ENCODE measurements at regions not wholly inside any gene's neighbourhood (a gene's known extent, or its start where the extent isn't known, plus 50 kb on each side); places are given as distances from the start of the nearest gene placed in this dataset.

DNA sequence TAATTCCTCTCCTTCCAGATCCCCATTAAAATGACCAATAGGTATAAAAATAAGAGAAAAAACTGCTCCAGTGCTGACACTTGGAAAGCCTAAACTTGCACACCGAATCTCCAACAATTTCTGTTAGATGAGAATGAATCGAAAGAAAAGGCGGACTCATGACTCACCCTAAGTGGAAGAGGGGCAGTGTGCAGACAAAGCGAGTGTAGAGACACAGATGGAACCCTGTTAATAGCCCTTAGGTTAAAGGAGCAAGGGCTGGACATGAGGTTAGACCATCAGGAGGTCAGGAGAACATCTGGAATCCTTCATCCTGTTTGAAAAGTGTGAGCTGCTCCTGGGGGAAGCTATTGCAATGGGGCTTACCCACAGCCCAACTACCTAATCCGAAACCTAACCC, 103.4 kb upstream of the GLI3 start:
- peaks cover 0 to 4% (median 0%) of the 10 kb centered on the region in 3 donors for H3K9me3 Mint-ChIP-seq

GRCh38 chr7:42338916-42339540, 102.0 kb upstream of the GLI3 start:
- Mint-ChIP-seq H3K27me3 (no peaks in the 10 kb centered on the region), H3K36me3 (no peaks in the 10 kb centered on the region), H3K4me1 (no peaks in the 10 kb centered on the region), H3K27ac (no peak overlapping the region), H3K4me3 (no peak overlapping the region), H3K9me3 (peaks cover 0 to 4% (median 2%) of the 10 kb centered on the region in 3 donors)
- DNase-seq (no peak), ATAC-seq (replicated peaks in 1 of 4) (no peak)
- ChIA-PET POLR2A (no interaction called here), CTCF (interaction anchor here in 1 of 2 donors (0.6 kb wide), 1 partner anchor 25 kb away, joined by 3 read pairs; no protein-coding TSS in a partner anchor)
- Histone ChIP-seq H3K27me3 (replicated peaks in 1 of 2; ENCODE audit: control insufficient read depth in 2 of 2, extremely low read depth in 1 of 2, insufficient read depth in 2 of 2, low read length in 1 of 2) (no peaks in the 10 kb centered on the region), H3K4me1 (ENCODE audit: control insufficient read depth in 1 of 2, extremely low read depth in 1 of 2, insufficient read depth in 2 of 2, low read length in 2 of 2) (no peaks in the 10 kb centered on the region), H3K36me3 (ENCODE audit: control insufficient read depth in 2 of 2, extremely low read depth in 1 of 2, insufficient read depth in 1 of 2, low read length in 1 of 2) (no peaks in the 10 kb centered on the region), H3K9me3 (no peaks in the 10 kb centered on the region), H3K4me3 (ENCODE audit: control insufficient read depth in 1 of 2, extremely low read depth in 1 of 2, low read length in 1 of 2) (no peak overlapping the region), H3K27ac (ENCODE audit: low read length) (no peak overlapping the region)
- WGBS (ENCODE audit: insufficient coverage): no CpG with 5 or more reads among the region's 4 CpGs

More for the DNA sequence above, 103.4 kb upstream of the GLI3 start:
- Mint-ChIP-seq H3K36me3 (no peaks in the 10 kb centered on the region), H3K27ac (no peak overlapping the region), H3K27me3 (no peaks in the 10 kb centered on the region), H3K4me3 (no peak overlapping the region), H3K4me1 (no peaks in the 10 kb centered on the region)
- Histone ChIP-seq H3K36me3 (ENCODE audit: control insufficient read depth in 2 of 2, extremely low read depth in 1 of 2, insufficient read depth in 1 of 2, low read length in 1 of 2) (no peaks in the 10 kb centered on the region), H3K4me3 (ENCODE audit: control insufficient read depth in 1 of 2, extremely low read depth in 1 of 2, low read length in 1 of 2) (no peak overlapping the region), H3K27ac (ENCODE audit: low read length) (no peak overlapping the region), H3K4me1 (ENCODE audit: control insufficient read depth in 1 of 2, extremely low read depth in 1 of 2, insufficient read depth in 2 of 2, low read length in 2 of 2) (no peaks in the 10 kb centered on the region), H3K27me3 (replicated peaks in 1 of 2; ENCODE audit: control insufficient read depth in 2 of 2, extremely low read depth in 1 of 2, insufficient read depth in 2 of 2, low read length in 1 of 2) (peaks cover 0 to 4% of the 10 kb centered on the region in 2 experiments), H3K9me3 (no peaks in the 10 kb centered on the region)
- ATAC-seq (replicated peaks in 1 of 4) (no peak), DNase-seq (no peak)
- WGBS (ENCODE audit: insufficient coverage): 84% methylated on average over 4 of the region's 5 CpGs
- ChIA-PET POLR2A (no interaction called here), CTCF (no interaction called here)

- no peak for ATAC-seq (replicated peaks in 1 of 4)
- CTCF ChIA-PET: interaction anchor here in 1 of 2 donors (0.6 kb wide), 1 partner anchor 24 kb away, joined by 3 read pairs; no protein-coding TSS in a partner anchor
- Mint-ChIP-seq H3K27me3 (no peaks in the 10 kb centered on the region), H3K27ac (no peak overlapping the region), H3K9me3 (peaks cover 0 to 4% (median 4%) of the 10 kb centered on the region in 3 donors), H3K4me3 (no peak overlapping the region), H3K4me1 (no peaks in the 10 kb centered on the region), H3K36me3 (no peaks in the 10 kb centered on the region)
- 100% methylated on average over 1 of the region's 4 CpGs for WGBS (ENCODE audit: insufficient coverage)
- H3K4me3 ChIP-seq (ENCODE audit: control insufficient read depth in 1 of 2, extremely low read depth in 1 of 2, low read length in 1 of 2): no peak overlapping the region
- H3K4me1 ChIP-seq (ENCODE audit: control insufficient read depth in 1 of 2, extremely low read depth in 1 of 2, insufficient read depth in 2 of 2, low read length in 2 of 2): no peaks in the 10 kb centered on the region
- no peaks in the 10 kb centered on the region for H3K27me3 ChIP-seq (replicated peaks in 1 of 2; ENCODE audit: control insufficient read depth in 2 of 2, extremely low read depth in 1 of 2, insufficient read depth in 2 of 2, low read length in 1 of 2)
- no peak overlapping the region for H3K27ac ChIP-seq (ENCODE audit: low read length)
- no peak for DNase-seq
- no peaks in the 10 kb centered on the region for H3K36me3 ChIP-seq (ENCODE audit: control insufficient read depth in 2 of 2, extremely low read depth in 1 of 2, insufficient read depth in 1 of 2, low read length in 1 of 2)
- H3K9me3 ChIP-seq: no peaks in the 10 kb centered on the region
- POLR2A ChIA-PET: no interaction called here
Observed at GRCh38 chr7:42338231-42338915, 101.4 kb upstream of the GLI3 start.

- Histone ChIP-seq H3K9me3 (peaks cover 7% of the 10 kb centered on the region), H3K36me3 (ENCODE audit: control insufficient read depth in 2 of 2, extremely low read depth in 1 of 2, insufficient read depth in 1 of 2, low read length in 1 of 2) (no peaks in the 10 kb centered on the region), H3K27me3 (replicated peaks in 1 of 2; ENCODE audit: control insufficient read depth in 2 of 2, extremely low read depth in 1 of 2, insufficient read depth in 2 of 2, low read length in 1 of 2) (no peaks in the 10 kb centered on the region), H3K4me1 (ENCODE audit: control insufficient read depth in 1 of 2, extremely low read depth in 1 of 2, insufficient read depth in 2 of 2, low read length in 2 of 2) (no peaks in the 10 kb centered on the region), H3K27ac (ENCODE audit: low read length) (no peak overlapping the region), H3K4me3 (ENCODE audit: control insufficient read depth in 1 of 2, extremely low read depth in 1 of 2, low read length in 1 of 2) (no peak overlapping the region)
- Mint-ChIP-seq H3K36me3 (no peaks in the 10 kb centered on the region), H3K27ac (no peak overlapping the region), H3K9me3 (peaks cover 4 to 12% (median 7%) of the 10 kb centered on the region in 3 donors), H3K4me1 (no peaks in the 10 kb centered on the region), H3K4me3 (no peak overlapping the region), H3K27me3 (no peaks in the 10 kb centered on the region)
- DNase-seq (no peak), ATAC-seq (replicated peaks in 1 of 4) (no peak)
- ChIA-PET CTCF (no interaction called here), POLR2A (no interaction called here)
- 72% methylated on average over 10 of the region's 13 CpGs for WGBS (ENCODE audit: insufficient coverage)
Observed at GRCh38 chr7:42337225-42337905, 100.4 kb upstream of the GLI3 start.

DNA sequence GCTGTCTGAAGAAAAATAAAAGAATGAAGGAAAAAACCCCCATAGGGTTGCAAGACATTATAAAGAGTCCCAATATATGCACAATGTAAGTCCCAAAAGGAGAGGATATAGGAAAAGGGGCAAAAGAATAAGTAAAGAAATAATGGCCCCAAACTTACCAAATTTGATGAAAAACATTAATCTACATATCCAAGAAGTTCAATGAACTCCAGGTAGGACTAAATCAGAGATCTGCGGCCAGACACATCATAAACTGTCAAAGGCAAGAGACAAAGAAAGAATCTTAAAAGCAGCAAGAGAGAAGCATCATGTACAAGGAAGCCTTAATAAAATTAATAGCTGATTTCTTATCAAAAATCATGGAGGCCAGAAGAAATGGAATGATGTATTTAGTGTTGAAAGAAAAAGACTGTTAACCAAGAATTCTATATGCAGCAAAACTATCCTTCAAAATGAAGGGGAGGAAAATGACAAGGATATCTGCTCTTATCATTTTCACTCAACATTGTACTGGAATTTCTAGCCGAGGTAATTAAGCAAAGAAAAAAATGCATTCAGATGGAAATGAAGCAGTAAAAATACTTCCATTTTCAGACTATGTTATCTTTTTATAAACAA, 95.7 kb upstream of the GLI3 start:
- ChIA-PET CTCF (no interaction called here), POLR2A (no interaction called here)
- no peak overlapping the region for H3K27ac Mint-ChIP-seq
- peaks cover 7% of the 10 kb centered on the region for H3K9me3 ChIP-seq
- no peak overlapping the region for H3K4me3 Mint-ChIP-seq
- H3K9me3 Mint-ChIP-seq: peaks cover 8 to 18% (median 16%) of the 10 kb centered on the region in 3 donors
- H3K4me3 ChIP-seq (ENCODE audit: control insufficient read depth in 1 of 2, extremely low read depth in 1 of 2, low read length in 1 of 2): no peak overlapping the region
- H3K4me1 ChIP-seq (ENCODE audit: control insufficient read depth in 1 of 2, extremely low read depth in 1 of 2, insufficient read depth in 2 of 2, low read length in 2 of 2): no peaks in the 10 kb centered on the region
- ATAC-seq (replicated peaks in 1 of 4): no peak
- H3K27me3 ChIP-seq (replicated peaks in 1 of 2; ENCODE audit: control insufficient read depth in 2 of 2, extremely low read depth in 1 of 2, insufficient read depth in 2 of 2, low read length in 1 of 2): no peaks in the 10 kb centered on the region
- no CpG with 5 or more reads among the region's 2 CpGs for WGBS (ENCODE audit: insufficient coverage)
- H3K36me3 ChIP-seq (ENCODE audit: control insufficient read depth in 2 of 2, extremely low read depth in 1 of 2, insufficient read depth in 1 of 2, low read length in 1 of 2): no peaks in the 10 kb centered on the region
- no peaks in the 10 kb centered on the region for H3K36me3 Mint-ChIP-seq
- H3K27ac ChIP-seq (ENCODE audit: low read length): no peak overlapping the region
- no peaks in the 10 kb centered on the region for H3K27me3 Mint-ChIP-seq
- no peak for DNase-seq
- no peaks in the 10 kb centered on the region for H3K4me1 Mint-ChIP-seq

DNA sequence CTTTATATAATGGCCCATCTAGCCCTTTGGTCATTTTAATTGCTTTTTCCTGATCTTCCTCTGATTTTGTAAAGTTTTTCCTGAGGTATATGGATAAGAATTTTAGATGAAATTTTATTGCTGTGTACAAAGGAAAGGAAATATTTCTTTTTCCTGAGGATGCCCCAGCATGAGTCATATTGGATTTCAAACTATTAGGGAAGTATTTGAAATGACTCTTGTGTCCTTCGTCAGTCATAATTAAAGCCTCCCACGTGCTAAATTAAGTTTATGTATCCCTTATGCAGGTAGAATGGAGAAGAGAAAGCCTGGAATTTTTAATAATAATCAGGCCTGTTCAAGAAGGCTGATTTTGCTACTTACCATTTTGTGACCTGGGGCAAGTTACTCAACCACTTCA, 82.6 kb upstream of the GLI3 start:
- DNase-seq (no peak), ATAC-seq (replicated peaks in 1 of 4) (no peak)
- no peaks in the 10 kb centered on the region for H3K9me3 ChIP-seq
- whole genome bisulfite sequencing (ENCODE audit: insufficient coverage): no CpG with 5 or more reads among the region's 2 CpGs
- Mint-ChIP-seq H3K9me3 (no peaks in the 10 kb centered on the region), H3K4me3 (no peak overlapping the region), H3K27ac (no peak overlapping the region), H3K4me1 (no peaks in the 10 kb centered on the region), H3K27me3 (peaks cover 0 to under 1% of the 10 kb centered on the region in 2 donors), H3K36me3 (no peaks in the 10 kb centered on the region)
- ChIA-PET POLR2A (no interaction called here), CTCF (no interaction called here)
- H3K27me3 ChIP-seq (replicated peaks in 1 of 2; ENCODE audit: control insufficient read depth in 2 of 2, extremely low read depth in 1 of 2, insufficient read depth in 2 of 2, low read length in 1 of 2): no peaks in the 10 kb centered on the region
- no peaks in the 10 kb centered on the region for H3K4me1 ChIP-seq (ENCODE audit: control insufficient read depth in 1 of 2, extremely low read depth in 1 of 2, insufficient read depth in 2 of 2, low read length in 2 of 2)
- H3K36me3 ChIP-seq (ENCODE audit: control insufficient read depth in 2 of 2, extremely low read depth in 1 of 2, insufficient read depth in 1 of 2, low read length in 1 of 2): no peaks in the 10 kb centered on the region
- no peak overlapping the region for H3K27ac ChIP-seq (ENCODE audit: low read length)
- no peak overlapping the region for H3K4me3 ChIP-seq (ENCODE audit: control insufficient read depth in 1 of 2, extremely low read depth in 1 of 2, low read length in 1 of 2)

All from T-cell (primary cell).